PC-3 (cell line): ENCODE measurements at regions not wholly inside any gene's neighbourhood (a gene's known extent, or its start where the extent isn't known, plus 50 kb on each side); places are given as distances from the start of the nearest gene placed in this dataset.

Experiments
- ATAC-seq: fragments of 200-7000 bp; cut with Tn5 transposase; 2 replicates; pipeline ENCODE4 v1.9.1; 2020; ENCODE audit warnings: mild to moderate bottlenecking, moderate library complexity
- BruUV-seq: library from RNA; stranded (reverse); fragments of 400-500 nt; replicated peaks from 2 replicates; lab custom pipeline; 2021; lab: Mats Ljungman, UMichigan
- CTCF ChIA-PET: fragments of 300-600 bp; sonication (Branson Sonifier 250); formaldehyde crosslinking; loops from one replicate; lab custom pipeline; 2022; ENCODE audit warnings: antibody characterized with exemption; lab: Charles Lee
- POLR2A ChIA-PET: fragments of 300-600 bp; sonication (Branson Sonifier 250); formaldehyde crosslinking; loops from one replicate; lab custom pipeline; 2022; ENCODE audit warnings: antibody characterized with exemption; ENCODE audit not compliant: unreplicated experiment; lab: Charles Lee
- DNase-seq: peaks from one replicate; pipeline ENCODE4 v3.0.0-alpha.2; 2015
- H2AFZ ChIP-seq: fragments of 300-600 bp; sonication (generic); 2 replicates; pipeline ENCODE4 v1.6.0; 2016; ENCODE audit warnings: antibody characterized with exemption, low read length
- H3F3A ChIP-seq: fragments of 300-600 bp; sonication (generic); one replicate; pipeline ENCODE4 v1.6.0; 2017; ENCODE audit warnings: antibody characterized with exemption, low read length, control low read depth, mild to moderate bottlenecking; ENCODE audit not compliant: unreplicated experiment
- H3K27ac ChIP-seq: fragments of 300-600 bp; sonication (generic); 2 replicates; pipeline ENCODE4 v1.5.1; 2016; ENCODE audit warnings: mild to moderate bottlenecking, low read length
- H3K27me3 ChIP-seq: fragments of 300-600 bp; sonication (generic); 2 replicates; pipeline ENCODE4 v1.6.1; 2016; ENCODE audit warnings: low read length, mixed read lengths
- H3K36me3 ChIP-seq: fragments of 300-600 bp; sonication (generic); 2 replicates; pipeline ENCODE4 v1.6.1; 2016; ENCODE audit warnings: low read depth, mixed run types, low read length, mixed read lengths
- H3K4me1 ChIP-seq: fragments of 300-600 bp; sonication (generic); 2 replicates; pipeline ENCODE4 v1.5.1; 2016; ENCODE audit warnings: low read length; ENCODE audit not compliant: insufficient read depth
- H3K4me2 ChIP-seq: fragments of 300-600 bp; sonication (generic); 2 replicates; pipeline ENCODE4 v1.6.0; 2016; ENCODE audit warnings: low read length
- H3K4me3 ChIP-seq: fragments of 300-600 bp; sonication (generic); 2 replicates; pipeline ENCODE4 v1.5.1; 2016; ENCODE audit warnings: mild to moderate bottlenecking, low read length, mixed read lengths
- H3K79me2 ChIP-seq: fragments of 300-600 bp; sonication (generic); 2 replicates; pipeline ENCODE4 v1.6.1; 2017; ENCODE audit warnings: low read length, mixed read lengths
- H3K9ac ChIP-seq: fragments of 300-600 bp; sonication (generic); 2 replicates; pipeline ENCODE4 v1.6.0; 2016; ENCODE audit warnings: mild to moderate bottlenecking, low read length
- H3K9me2 ChIP-seq: fragments of 300-600 bp; sonication (generic); replicated peaks from 2 replicates; pipeline ENCODE4 v1.6.1; 2016; ENCODE audit warnings: mixed run types, low read length, mixed read lengths
- H3K9me3 ChIP-seq: fragments of 300-600 bp; sonication (generic); 2 replicates; pipeline ENCODE4 v1.6.1; 2016; ENCODE audit warnings: low read length, mixed read lengths
- H4K20me1 ChIP-seq: fragments of 300-600 bp; sonication (generic); 2 replicates; pipeline ENCODE4 v1.6.1; 2016; ENCODE audit warnings: low read length, mixed read lengths
- EZH2 ChIP-seq: fragments of 300-600 bp; sonication (generic); IDR thresholded peaks from one replicate; pipeline ENCODE4 v1.6.1; 2017; ENCODE audit warnings: antibody characterized with exemption, mild to moderate bottlenecking, low read length; ENCODE audit not compliant: unreplicated experiment
- EZH2phosphoT487 ChIP-seq: fragments of 300-600 bp; sonication (generic); IDR thresholded peaks from 2 replicates; pipeline ENCODE4 v1.6.1; 2018; ENCODE audit warnings: mild to moderate bottlenecking, antibody characterized with exemption, low read length, borderline replicate concordance
- intact Hi-C: fragments of 100-400 bp; cut with micrococcal nuclease; formaldehyde crosslinking; loops from 2 replicates; pipeline ENCODE4 v1.9.0; 2023
- TF ChIP-seq, protein P1 (sequence below): fragments of 300-600 bp; sonication (generic); conservative IDR thresholded peaks from 2 replicates; pipeline ENCODE4 v1.5.1; 2017; ENCODE audit warnings: antibody characterized with exemption, low read depth, mild to moderate bottlenecking, low read length

DNA sequence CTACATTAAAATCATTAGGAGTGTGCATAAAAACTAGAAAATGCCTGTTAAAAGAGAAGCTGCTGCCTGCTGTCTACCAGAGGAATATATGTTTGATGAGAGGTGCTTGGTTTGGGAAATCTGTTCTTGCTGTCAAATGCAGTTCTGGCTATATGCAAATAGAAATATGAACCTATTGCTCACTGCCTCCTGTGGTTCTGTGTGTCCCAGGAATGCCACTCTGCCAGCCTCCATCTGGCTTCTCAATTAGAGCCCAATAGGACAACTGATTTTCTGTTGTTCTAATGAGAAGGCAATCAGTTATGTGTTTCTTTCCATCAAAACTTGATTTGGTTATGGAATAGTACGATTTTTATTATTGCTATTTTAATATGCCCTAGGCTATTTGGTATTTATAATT lies 759.7 kb downstream of the HDGFL1 start:
- Histone ChIP-seq H3K9ac (no peak overlapping the region), H3K9me3 (no peaks in the 10 kb centered on the region), H3F3A (no peaks in the 10 kb centered on the region), H3K27me3 (no peaks in the 10 kb centered on the region), H3K79me2 (no peaks in the 10 kb centered on the region), H3K4me3 (no peak overlapping the region), H3K9me2 (0 out of 2 replicates have a peak, but pooled peaks cover 3% of the 10 kb centered on the region), H2AFZ (no peak overlapping the region), H3K36me3 (no peaks in the 10 kb centered on the region), H3K27ac (no peak overlapping the region), H4K20me1 (no peaks in the 10 kb centered on the region), H3K4me2 (no peak overlapping the region), H3K4me1 (no peaks in the 10 kb centered on the region; the same call in 1 of the 2 replicates)
- DNase-seq (peak; percentile 35), ATAC-seq (peak; percentile 31; the same call in 1 of the 2 replicates)
- intact Hi-C loops = no loop called here
- TF ChIP-seq EZH2 (no peak), EZH2phosphoT487 (no peak)
- TF ChIP-seq, protein P1, sequence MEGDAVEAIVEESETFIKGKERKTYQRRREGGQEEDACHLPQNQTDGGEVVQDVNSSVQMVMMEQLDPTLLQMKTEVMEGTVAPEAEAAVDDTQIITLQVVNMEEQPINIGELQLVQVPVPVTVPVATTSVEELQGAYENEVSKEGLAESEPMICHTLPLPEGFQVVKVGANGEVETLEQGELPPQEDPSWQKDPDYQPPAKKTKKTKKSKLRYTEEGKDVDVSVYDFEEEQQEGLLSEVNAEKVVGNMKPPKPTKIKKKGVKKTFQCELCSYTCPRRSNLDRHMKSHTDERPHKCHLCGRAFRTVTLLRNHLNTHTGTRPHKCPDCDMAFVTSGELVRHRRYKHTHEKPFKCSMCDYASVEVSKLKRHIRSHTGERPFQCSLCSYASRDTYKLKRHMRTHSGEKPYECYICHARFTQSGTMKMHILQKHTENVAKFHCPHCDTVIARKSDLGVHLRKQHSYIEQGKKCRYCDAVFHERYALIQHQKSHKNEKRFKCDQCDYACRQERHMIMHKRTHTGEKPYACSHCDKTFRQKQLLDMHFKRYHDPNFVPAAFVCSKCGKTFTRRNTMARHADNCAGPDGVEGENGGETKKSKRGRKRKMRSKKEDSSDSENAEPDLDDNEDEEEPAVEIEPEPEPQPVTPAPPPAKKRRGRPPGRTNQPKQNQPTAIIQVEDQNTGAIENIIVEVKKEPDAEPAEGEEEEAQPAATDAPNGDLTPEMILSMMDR = no peak
- BruUV-seq = no TSS peak
- ChIA-PET CTCF (no interaction called here), POLR2A (no interaction called here)

DNA sequence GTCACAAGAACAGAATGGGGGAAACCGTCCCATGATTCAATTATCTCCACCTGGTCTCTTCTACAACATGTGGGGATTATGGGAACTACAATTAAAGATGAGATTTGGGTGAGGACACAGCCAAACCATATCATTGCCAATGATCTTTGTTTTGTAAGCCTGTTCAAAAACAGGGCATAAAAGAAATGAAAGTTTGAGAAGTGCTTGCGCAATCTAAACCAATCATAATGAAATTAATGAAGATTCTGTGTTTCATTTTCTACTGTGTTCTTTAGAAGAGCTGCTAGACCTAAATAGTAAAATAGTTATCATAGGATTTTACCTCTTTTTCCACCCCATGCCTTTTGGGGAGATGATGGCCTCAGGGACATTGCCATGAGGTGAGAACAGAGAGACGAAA lies 761.3 kb downstream of the HDGFL1 start:
- Histone ChIP-seq H3K27me3 (no peaks in the 10 kb centered on the region), H3K4me2 (no peak overlapping the region), H3K9me3 (no peaks in the 10 kb centered on the region), H3K36me3 (no peaks in the 10 kb centered on the region), H3F3A (no peaks in the 10 kb centered on the region), H3K79me2 (no peaks in the 10 kb centered on the region), H4K20me1 (no peaks in the 10 kb centered on the region), H3K4me3 (no peak overlapping the region), H2AFZ (no peak overlapping the region), H3K9me2 (0 out of 2 replicates have a peak, but pooled peaks cover 3% of the 10 kb centered on the region), H3K4me1 (no peaks in the 10 kb centered on the region; the same call in 1 of the 2 replicates), H3K9ac (no peak overlapping the region), H3K27ac (no peak overlapping the region)
- intact Hi-C loops = no loop called here
- ATAC-seq (no peak), DNase-seq (no peak)
- TF ChIP-seq, protein P1 = no peak
- TF ChIP-seq EZH2phosphoT487 = no peak
- TF ChIP-seq EZH2 = no peak
- BruUV-seq = no TSS peak
- POLR2A ChIA-PET = no interaction called here
- CTCF ChIA-PET = no interaction called here

DNA sequence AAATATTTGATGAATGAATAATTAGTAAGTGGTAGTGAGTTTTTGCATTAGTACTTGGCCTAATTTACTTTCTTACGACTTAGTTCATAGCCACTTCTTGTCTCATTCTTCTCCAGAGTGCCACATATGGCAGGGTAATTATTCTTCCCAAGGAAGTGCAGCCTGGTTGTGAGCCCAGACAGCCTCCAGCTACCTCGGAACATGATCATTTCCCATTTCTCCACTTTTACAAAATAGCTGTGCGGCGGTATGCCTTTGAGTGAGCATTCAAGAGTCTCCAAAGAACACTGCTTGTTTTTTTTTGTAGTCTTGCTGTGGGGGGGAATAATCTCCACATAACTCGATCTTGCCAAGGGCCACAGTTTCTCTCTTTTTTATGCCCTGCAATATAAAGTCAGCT lies 765.0 kb downstream of the HDGFL1 start:
- H3K4me2 ChIP-seq = no peak overlapping the region
- ATAC-seq (no peak), DNase-seq (no peak)
- H3K36me3 ChIP-seq = no peaks in the 10 kb centered on the region
- no TSS peak for BruUV-seq
- POLR2A ChIA-PET = no interaction called here
- CTCF ChIA-PET = no interaction called here
- no peak overlapping the region for H2AFZ ChIP-seq
- H3K27me3 ChIP-seq = no peaks in the 10 kb centered on the region
- H3K9me3 ChIP-seq = no peaks in the 10 kb centered on the region
- H3K27ac ChIP-seq = no peak overlapping the region
- no peak overlapping the region for H3K4me3 ChIP-seq
- H3K79me2 ChIP-seq = no peaks in the 10 kb centered on the region
- intact Hi-C loops = no loop called here
- TF ChIP-seq EZH2phosphoT487 (no peak), EZH2 (no peak)
- TF ChIP-seq, protein P1 = no peak
- no peak overlapping the region for H3K9ac ChIP-seq
- 0 out of 2 replicates have a peak, but pooled peaks cover 3% of the 10 kb centered on the region for H3K9me2 ChIP-seq
- no peaks in the 10 kb centered on the region for H3K4me1 ChIP-seq
- no peaks in the 10 kb centered on the region for H4K20me1 ChIP-seq
- H3F3A ChIP-seq = no peaks in the 10 kb centered on the region
